ENCODE measurements at regions not wholly inside any gene's neighbourhood (a gene's known extent, or its start where the extent isn't known, plus 50 kb on each side); places are given as distances from the start of the nearest gene placed in this dataset.

GRCh38 chr4:108567831-108568230, 52.5 kb upstream of the RPL34 start:
- no peak for DNase-seq

- no peak for DNase-seq
These were observed 59.3 kb upstream of the RPL34 start for GRCh38 chr4:108561116-108561515.

GRCh38 chr4:108560616-108561015, 59.8 kb upstream of the RPL34 start:
- peak; percentile 82 for DNase-seq

GRCh38 chr4:108559911-108560310, 60.5 kb upstream of the RPL34 start:
- DNase-seq, result no peak

DNA sequence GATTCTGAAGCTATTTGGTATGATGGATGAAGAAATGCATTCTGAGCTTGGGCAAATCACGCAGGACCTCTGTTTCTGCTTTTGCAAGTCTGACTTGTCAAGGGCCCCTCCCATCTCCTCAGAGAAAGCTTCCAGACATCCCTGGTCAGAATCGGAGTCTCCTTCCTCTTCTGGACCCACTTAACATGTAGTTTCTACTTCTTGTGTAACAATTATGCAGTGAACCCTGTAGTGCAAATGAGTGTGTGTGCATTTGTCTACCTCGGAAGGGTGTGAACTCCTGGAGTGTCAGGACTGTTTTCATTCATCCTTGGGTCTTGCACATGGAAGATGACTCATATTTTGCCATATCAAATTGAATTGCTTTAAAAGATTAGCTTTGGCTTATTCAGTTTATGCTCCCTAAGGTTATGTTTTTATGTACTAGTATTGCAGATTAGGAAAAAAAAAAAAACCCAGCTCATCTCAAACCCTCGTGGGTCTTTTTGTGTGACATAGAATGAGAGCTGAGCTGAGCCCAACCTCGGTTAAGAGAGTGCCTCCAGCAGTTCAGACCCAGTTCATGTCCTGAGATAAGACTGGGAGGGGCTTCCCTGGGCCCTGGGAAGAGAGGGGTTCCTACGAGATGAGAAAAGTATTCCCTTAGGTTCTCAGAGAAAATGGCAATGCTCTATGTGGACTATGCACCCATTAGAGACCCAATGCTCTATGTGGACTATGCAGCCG, 61.1 kb upstream of the RPL34 start:
- no peak for DNase-seq

DNA sequence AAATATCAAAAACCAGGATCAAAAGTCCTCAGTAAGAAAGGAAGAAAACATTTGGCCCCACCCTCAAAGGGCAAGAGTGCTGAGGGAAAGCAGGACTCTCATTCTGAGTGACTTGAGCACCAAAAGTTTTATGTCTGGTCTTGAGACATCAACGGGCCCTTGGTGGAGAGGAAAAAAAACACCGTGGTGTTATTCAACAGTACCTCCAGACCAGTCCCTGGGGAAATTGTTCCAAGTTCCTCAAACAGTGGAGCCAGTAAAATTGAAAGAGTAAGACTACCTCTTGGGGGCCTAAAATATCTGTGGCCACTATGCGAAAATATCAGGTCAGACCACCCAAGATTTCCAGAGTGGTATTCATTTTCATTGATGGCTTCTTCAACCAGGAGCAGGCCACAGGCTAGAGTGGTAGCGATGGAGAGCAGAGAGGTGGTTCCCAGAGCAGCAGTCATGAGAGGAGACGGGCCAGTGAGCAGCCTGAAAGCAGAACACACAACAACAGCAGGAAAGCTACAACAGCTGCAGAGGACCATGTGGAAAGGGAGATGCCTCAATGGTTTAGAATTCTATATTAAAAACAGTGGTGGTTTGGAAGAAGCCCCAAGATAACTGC, 63.7 kb upstream of the RPL34 start:
- DNase-seq, result no peak

GRCh38 chr4:108556166-108556565, 64.2 kb upstream of the RPL34 start:
- DNase-seq, result no peak

DNA sequence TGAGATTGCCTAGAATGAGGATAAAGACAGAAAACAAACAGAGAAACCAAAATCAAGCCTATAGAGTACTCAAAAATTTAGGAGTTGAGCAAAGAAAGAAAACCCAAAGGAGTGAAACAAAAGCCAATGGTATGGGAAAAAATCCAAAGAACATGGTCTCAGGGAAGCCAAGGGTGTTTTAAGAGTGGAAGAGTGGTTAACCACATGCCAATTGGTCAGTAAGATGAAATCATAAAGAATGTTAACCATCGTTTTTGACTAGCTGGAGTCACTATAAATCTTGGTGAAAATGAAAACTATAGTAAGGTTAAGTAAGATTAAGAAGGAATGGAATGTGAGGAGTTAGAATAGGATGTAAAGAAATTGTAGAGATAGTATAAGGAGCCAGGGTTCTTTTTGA, 64.7 kb upstream of the RPL34 start:
- no peak for DNase-seq

DNA sequence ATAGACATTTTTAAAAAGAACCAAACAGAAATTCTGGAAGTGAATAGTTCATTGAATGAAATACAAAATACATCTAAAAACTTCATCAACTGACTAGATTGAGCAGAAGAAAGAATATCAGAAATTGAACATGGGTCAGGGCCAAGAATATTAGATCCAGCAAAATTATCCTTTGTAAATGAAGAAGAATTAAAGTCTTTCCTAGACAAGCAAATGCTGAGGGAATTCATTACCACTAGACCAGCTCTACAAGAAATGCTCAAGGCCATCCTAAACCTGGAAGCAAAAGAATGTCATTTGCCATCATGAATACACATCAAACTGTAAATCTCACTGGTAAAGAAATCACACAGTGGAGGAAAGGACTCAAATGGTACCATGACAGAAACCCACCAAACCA, 72.7 kb upstream of the RPL34 start:
- no peak for DNase-seq

DNA sequence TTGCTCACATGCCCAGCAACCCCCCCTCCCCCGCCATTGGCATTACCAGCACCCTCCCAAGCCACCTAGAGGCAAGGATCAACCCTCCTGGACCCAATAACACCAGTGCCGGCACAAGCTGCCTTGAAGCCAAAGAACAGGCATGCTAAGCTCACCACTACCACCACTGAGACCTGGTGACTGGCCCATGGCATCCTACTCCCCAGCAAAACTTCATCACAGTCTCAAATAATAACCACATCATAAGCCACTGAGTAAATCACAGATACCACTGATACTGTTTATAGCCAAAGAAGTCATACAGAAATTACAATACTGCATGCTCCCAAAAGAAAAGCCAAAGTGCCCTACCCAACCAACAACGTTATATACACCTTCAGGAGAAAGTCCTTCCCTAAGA, 73.6 kb upstream of the RPL34 start:
- no peak for DNase-seq

DNA sequence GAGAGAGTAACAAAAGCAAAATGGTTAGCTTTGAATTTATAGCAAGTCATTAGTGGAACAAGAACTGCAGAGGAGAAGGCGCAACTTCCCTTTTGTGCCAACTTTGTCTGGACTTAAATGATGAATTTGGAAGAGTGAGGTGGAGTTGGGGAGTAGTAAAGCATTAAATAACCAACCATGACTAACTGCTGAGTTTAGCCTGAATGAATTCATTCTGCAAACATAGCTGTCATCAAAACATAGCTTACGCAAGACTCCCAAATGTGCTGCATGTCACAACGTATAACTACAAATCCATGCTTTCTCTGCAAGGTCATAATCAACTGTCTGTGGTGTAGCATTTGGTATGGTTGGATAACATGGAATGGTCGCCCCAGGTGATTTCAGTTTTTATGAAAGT, 75.9 kb upstream of the RPL34 start:
- no peak for DNase-seq

DNA sequence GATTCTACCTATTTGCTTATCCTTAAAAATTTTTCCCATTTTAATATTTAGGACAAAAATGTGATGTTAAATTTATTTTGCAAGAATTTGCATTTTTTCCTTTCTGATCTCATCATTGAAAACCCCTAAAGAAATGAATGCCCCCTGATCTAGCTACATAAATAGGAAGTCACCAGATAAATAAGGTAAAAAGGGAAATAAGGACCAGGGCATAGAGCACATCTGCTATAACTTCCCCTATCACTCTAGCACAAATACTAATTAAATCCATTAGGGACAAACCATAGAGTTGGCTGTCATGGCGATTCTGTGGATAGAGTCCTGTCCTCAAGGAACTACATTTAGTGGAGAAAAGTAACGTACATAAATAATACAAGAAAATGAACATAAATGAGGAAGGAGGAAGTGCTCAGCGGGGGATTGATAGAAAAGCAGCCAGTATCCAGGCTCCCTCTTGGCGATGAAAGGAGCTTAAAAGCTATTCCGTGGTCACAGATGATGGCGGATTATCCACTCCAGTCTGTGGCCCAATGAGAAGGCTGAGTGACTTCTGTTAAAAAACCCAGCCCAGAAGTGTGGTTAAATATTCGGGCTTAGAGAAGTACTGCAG, 76.9 kb upstream of the RPL34 start:
- DNase-seq, result no peak

- DNase-seq, result peak; percentile 55
These were observed 79.8 kb upstream of the RPL34 start for GRCh38 chr4:108540536-108540935.

DNA sequence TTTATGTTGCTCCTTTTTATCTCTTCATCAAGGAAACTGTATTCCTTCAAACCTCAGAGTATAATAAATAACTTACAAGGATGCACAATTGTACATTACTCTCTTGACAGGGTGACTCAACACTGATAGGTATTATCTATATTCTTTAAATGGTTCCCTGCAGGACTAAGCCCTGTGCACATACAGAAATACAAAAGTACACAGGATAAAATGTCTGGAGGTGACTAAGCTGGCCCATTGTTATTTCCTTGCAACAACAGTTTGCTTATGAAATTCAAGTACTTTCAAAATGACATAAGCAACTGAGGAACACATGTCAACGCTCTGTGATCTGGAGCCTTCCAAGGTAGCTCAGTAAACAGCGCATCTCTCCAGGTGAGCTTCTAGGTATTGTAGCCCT, 83.8 kb upstream of the RPL34 start:
- DNase-seq, result no peak

DNA sequence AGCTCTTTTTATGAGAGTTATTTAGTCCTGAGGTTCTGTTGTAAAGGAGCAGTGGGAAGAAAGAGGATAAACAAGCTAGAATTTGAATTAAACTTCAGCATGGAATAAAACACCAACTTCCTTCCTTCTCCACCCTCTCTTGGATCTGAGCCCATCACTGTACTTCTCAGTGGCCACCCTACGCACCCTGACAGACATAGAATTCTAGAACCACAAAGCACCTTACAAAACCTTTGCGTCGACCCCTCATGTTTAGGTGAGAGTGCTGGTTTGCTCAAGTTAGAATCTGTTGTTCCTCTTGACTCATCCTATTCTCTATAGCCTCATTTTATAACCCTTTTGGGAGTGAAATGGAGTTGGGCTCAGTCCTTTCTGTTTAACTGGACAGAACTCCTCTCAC, 84.6 kb upstream of the RPL34 start:
- DNase-seq, result no peak

DNA sequence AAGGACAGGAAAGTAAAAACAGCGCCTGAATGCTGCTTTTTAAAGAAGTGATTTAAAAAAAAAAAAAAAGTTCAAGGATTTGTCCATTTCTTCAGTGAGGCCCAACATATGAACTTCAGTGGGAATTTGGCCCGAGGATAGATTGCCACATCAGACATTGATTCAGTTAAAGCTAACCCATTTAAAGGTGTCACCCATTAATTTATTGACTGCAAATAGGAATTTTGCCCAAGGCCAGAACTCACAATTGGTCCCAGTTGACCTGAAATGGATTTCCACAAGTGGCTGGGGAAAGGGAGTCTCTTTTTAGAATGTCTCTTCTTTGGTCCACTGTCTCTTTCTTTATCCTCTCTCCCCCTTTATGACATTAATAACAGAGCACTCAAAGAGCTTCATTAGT, 86.5 kb upstream of the RPL34 start:
- DNase-seq, result no peak

GRCh38 chr4:108533245-108533844, 87.0 kb upstream of the RPL34 start:
- no peak for DNase-seq

DNA sequence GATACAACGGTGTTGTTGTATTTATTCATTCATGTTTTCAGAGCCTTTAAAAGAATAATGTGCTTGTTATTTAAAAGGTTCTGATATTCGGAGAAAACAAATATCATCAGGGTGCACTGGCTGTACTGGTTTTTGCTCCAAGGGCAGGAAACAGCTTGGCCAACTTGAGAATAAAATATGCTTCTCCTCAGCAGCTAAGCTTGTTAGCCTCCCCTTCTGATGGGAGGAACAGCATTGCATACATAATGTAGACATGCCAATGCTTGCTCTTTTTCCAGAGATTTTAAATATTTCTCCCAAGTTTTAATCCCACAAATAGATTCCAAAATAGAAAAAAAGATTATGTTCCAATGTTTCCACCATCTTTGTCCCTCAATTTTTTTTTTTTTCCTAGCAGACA, 87.6 kb upstream of the RPL34 start:
- DNase-seq, result no peak

GRCh38 chr4:108532187-108532586, 88.2 kb upstream of the RPL34 start:
- no peak for DNase-seq

DNA sequence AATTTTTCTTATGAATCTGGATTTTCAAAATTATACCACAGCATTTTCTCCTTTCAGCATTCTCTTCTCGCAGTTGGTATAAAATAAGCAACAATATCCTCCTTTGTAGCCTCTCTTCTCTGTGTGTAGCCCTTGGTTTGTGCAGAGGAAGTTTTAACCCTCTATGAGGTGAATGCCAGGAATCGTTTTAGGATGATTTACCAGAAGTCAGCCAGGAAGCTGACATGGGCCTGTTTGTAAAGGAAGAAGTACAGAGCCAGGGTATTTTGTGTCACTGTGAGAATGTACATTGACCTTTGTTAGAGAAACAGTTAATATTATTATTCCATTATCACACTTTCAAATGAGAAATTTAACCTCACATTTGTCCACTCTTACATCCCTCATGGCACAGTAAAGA, 88.9 kb upstream of the RPL34 start:
- no peak for DNase-seq

DNA sequence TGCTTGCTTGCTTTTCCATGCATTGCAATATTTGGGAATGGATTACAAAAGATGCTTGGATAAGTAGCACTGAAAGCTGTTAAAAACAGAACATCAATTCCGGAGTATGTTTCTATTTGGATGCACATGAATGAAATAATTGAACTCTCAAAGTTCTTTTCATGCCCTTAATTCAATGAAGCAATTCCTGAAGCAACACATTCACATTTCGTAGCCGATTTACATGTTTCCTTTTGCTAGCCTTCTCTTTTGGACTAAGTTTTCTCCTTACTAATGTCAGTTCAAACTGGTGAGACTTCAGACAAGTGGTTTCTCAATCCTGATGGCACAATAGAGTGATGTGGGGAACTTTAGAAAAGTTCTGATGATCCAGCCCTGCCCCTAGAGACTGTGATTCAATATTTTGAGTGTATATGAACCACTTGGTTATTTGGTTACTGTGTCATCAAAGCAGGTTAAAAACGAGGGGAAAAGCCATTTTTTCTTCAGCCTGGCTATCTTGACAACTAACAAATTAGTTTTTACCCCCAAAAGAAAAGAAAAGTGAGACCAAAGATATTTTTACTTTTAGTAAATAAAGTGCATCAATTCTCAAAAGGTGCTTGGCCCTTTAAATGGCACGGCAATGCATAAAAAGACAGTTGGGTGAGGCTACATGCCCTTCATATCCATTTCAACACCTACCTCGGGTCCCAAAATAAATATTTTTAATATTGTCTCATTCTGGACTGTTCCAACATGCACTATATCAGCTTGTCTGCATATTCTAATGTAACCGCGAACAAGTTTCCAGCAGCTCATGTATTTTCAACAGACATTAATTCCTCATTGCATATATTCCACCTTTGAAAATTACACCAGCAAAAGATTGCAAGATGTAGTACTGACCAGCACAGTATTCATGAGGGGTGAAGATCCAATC, 90.1 kb upstream of the RPL34 start:
- DNase-seq, result no peak

DNA sequence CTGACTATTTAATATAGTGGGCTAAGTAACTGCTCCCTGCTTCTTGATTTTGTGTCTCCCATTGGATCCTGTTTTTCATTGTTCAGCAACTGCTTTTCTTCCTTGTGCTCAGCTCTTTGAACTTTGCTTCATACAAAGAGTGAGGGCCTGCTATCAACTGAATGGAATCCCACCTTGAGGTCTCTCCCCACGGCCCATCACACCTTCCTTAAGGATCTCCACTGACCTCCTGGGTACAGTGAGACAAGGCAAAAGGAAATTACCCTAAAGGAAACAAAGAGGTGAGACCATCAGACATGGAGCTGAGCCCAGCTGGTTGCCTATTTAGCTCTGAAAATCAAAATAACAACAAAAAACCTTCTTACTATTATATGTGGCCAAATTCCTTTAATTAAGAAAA, 91.3 kb upstream of the RPL34 start:
- no peak for DNase-seq

GRCh38 chr4:108527723-108528122, 92.7 kb upstream of the RPL34 start:
- DNase-seq, result no peak

All from islet precursor cell (in vitro differentiated cells).